GM23248 (cell line): ENCODE measurements at regions not wholly inside any gene's neighbourhood (a gene's known extent, or its start where the extent isn't known, plus 50 kb on each side); places are given as distances from the start of the nearest gene placed in this dataset.

ENCODE experiments used
- DNase-seq: peaks from one replicate; pipeline ENCODE4 v3.0.0-alpha.2; 2015
- H2AFZ ChIP-seq: fragments of 200-600 bp; sonication (generic); 2 replicates; pipeline ENCODE4 v1.6.1; 2016; ENCODE audit warnings: antibody characterized with exemption
- H3F3A ChIP-seq: fragments of 200-600 bp; sonication (generic); 2 replicates; pipeline ENCODE4 v1.6.1; 2016; ENCODE audit warnings: mild to moderate bottlenecking, antibody characterized with exemption, mixed run types; ENCODE audit not compliant: insufficient read depth
- H3K27ac ChIP-seq: fragments of 200-600 bp; sonication (generic); 2 replicates; pipeline ENCODE4 v1.5.1; 2016; ENCODE audit warnings: mild to moderate bottlenecking
- H3K27me3 ChIP-seq: fragments of 200-600 bp; sonication (generic); replicated peaks from 2 replicates; pipeline ENCODE4 v1.6.1; 2016; ENCODE audit warnings: mild to moderate bottlenecking; ENCODE audit not compliant: insufficient read depth
- H3K36me3 ChIP-seq: fragments of 200-600 bp; sonication (generic); 2 replicates; pipeline ENCODE4 v1.6.1; 2016; ENCODE audit warnings: low read depth, mild to moderate bottlenecking
- H3K4me1 ChIP-seq: fragments of 200-600 bp; sonication (generic); 2 replicates; pipeline ENCODE4 v1.6.1; 2016; ENCODE audit warnings: mild to moderate bottlenecking; ENCODE audit not compliant: insufficient read depth
- H3K4me2 ChIP-seq: fragments of 200-600 bp; sonication (generic); one replicate; pipeline ENCODE4 v1.6.1; 2016; ENCODE audit warnings: mild to moderate bottlenecking; ENCODE audit not compliant: unreplicated experiment
- H3K4me3 ChIP-seq: fragments of 200-600 bp; sonication (generic); 2 replicates; pipeline ENCODE4 v1.5.1; 2016; ENCODE audit warnings: mild to moderate bottlenecking
- H3K79me2 ChIP-seq: fragments of 200-600 bp; sonication (generic); 2 replicates; pipeline ENCODE4 v1.6.1; 2016; ENCODE audit warnings: mild to moderate bottlenecking; ENCODE audit not compliant: insufficient read depth
- H3K9ac ChIP-seq: fragments of 200-600 bp; sonication (generic); 2 replicates; pipeline ENCODE4 v1.6.1; 2016; ENCODE audit warnings: mild to moderate bottlenecking
- H3K9me2 ChIP-seq: fragments of 200-600 bp; sonication (generic); 2 replicates; pipeline ENCODE4 v1.6.1; 2016; ENCODE audit warnings: mixed run types, mild to moderate bottlenecking, moderate library complexity; ENCODE audit not compliant: insufficient read depth
- H3K9me3 ChIP-seq: fragments of 200-600 bp; sonication (generic); one replicate; pipeline ENCODE4 v1.6.1; 2017; ENCODE audit warnings: low read depth
- H4K20me1 ChIP-seq: fragments of 200-600 bp; sonication (generic); 2 replicates; pipeline ENCODE4 v1.6.0; 2016; ENCODE audit not compliant: insufficient read depth
- EZH2 ChIP-seq: fragments of 200-600 bp; sonication (generic); IDR thresholded peaks from 2 replicates; pipeline ENCODE4 v1.6.1; 2018; ENCODE audit warnings: antibody characterized with exemption, mild to moderate bottlenecking; ENCODE audit not compliant: insufficient read depth, poor library complexity, severe bottlenecking
- EZH2phosphoT487 ChIP-seq: fragments of 200-600 bp; sonication (generic); IDR thresholded peaks from 2 replicates; pipeline ENCODE4 v1.6.1; 2018; ENCODE audit warnings: antibody characterized with exemption, moderate library complexity, mild to moderate bottlenecking, low read depth; ENCODE audit not compliant: insufficient read depth
- WGBS, 2 experiments: methylation state at CpG; one replicate each; pipeline ENCODE4 v1.1.6; 2015 to 2017; ENCODE audit warnings: low lambda C conversion rate in 2 of 2, low coverage in 1 of 2; ENCODE audit errors: missing lambda C conversion rate in 2 of 2; 5-methylcytosine and 5-hydroxymethylcytosine counted together
- in situ Hi-C: fragments of 300-500 bp; cut with MboI; formaldehyde crosslinking; loops from 2 replicates; pipeline ENCODE4 v1.15.0; 2020

GRCh38 chr4:3343358-3343757, 50.5 kb downstream of the RGS12 start:
- Histone ChIP-seq H3K36me3 (no peaks in the 10 kb centered on the region), H3K27ac (no peak overlapping the region), H3K9me3 (no peaks in the 10 kb centered on the region), H3K4me3 (no peak overlapping the region), H3K4me1 (0 out of 2 replicates have a peak, but pooled peaks cover 7% of the 10 kb centered on the region), H3K4me2 (no peak overlapping the region), H3F3A (no peaks in the 10 kb centered on the region), H3K9ac (no peak overlapping the region), H2AFZ (no peak overlapping the region), H3K27me3 (no peaks in the 10 kb centered on the region), H3K79me2 (no peaks in the 10 kb centered on the region), H3K9me2 (no peaks in the 10 kb centered on the region), H4K20me1 (no peaks in the 10 kb centered on the region)
- DNase-seq, result no peak
- WGBS, 2 experiments, result 95 to 96% methylated on average over 16 of the region's 16 CpGs
- TF ChIP-seq EZH2phosphoT487 (no peak), EZH2 (no peak)
- in situ Hi-C loops, result no loop called here

- WGBS, 2 experiments, result 97 to 98% methylated on average over 9 of the region's 9 CpGs
- no peak overlapping the region for H3K27ac ChIP-seq
Measured at GRCh38 chr4:3344104-3344503, 51.3 kb downstream of the RGS12 start.

GRCh38 chr4:3344596-3344995, 51.8 kb downstream of the RGS12 start:
- no peak for TF ChIP-seq EZH2
- no peak for TF ChIP-seq EZH2phosphoT487
- 86 to 88% methylated on average over 4 of the region's 4 CpGs for WGBS, 2 experiments

More at GRCh38 chr4:3344104-3344503, 51.3 kb downstream of the RGS12 start:
- TF ChIP-seq EZH2phosphoT487, result no peak
- no peak for TF ChIP-seq EZH2
- in situ Hi-C loops, result no loop called here
- Histone ChIP-seq H4K20me1 (no peaks in the 10 kb centered on the region), H3K9me2 (no peaks in the 10 kb centered on the region), H3K79me2 (no peaks in the 10 kb centered on the region), H3F3A (no peaks in the 10 kb centered on the region), H3K4me1 (0 out of 2 replicates have a peak, but pooled peaks cover 7% of the 10 kb centered on the region), H3K27me3 (no peaks in the 10 kb centered on the region), H3K9ac (no peak overlapping the region), H3K36me3 (no peaks in the 10 kb centered on the region), H3K9me3 (no peaks in the 10 kb centered on the region), H2AFZ (no peak overlapping the region), H3K4me3 (no peak overlapping the region), H3K4me2 (no peak overlapping the region)
- no peak for DNase-seq

GRCh38 chr4:3345384-3345783, 52.6 kb downstream of the RGS12 start:
- H3K36me3 ChIP-seq, result no peaks in the 10 kb centered on the region
- H3K4me1 ChIP-seq, result 0 out of 2 replicates have a peak, but pooled peaks cover 7% of the 10 kb centered on the region
- H3K79me2 ChIP-seq, result no peaks in the 10 kb centered on the region
- no peak for TF ChIP-seq EZH2
- no peak for TF ChIP-seq EZH2phosphoT487
- WGBS, 2 experiments, result 78 to 82% methylated on average over 5 of the region's 5 CpGs
- no peak for DNase-seq
- H3K9me3 ChIP-seq, result no peaks in the 10 kb centered on the region
- in situ Hi-C loops, result loop anchor here (5.0 kb wide), 1 partner anchor 102 kb away; no protein-coding TSS in a partner anchor
- no peak overlapping the region for H3K27ac ChIP-seq
- H3K4me3 ChIP-seq, result no peak overlapping the region
- no peak overlapping the region for H2AFZ ChIP-seq
- no peaks in the 10 kb centered on the region for H3K27me3 ChIP-seq
- no peak overlapping the region for H3K4me2 ChIP-seq
- no peaks in the 10 kb centered on the region for H3K9me2 ChIP-seq
- H3K9ac ChIP-seq, result no peak overlapping the region
- no peaks in the 10 kb centered on the region for H3F3A ChIP-seq
- no peaks in the 10 kb centered on the region for H4K20me1 ChIP-seq

More at GRCh38 chr4:3344596-3344995, 51.8 kb downstream of the RGS12 start:
- Histone ChIP-seq H3K9ac (no peak overlapping the region), H4K20me1 (no peaks in the 10 kb centered on the region), H3K9me2 (no peaks in the 10 kb centered on the region), H3K79me2 (no peaks in the 10 kb centered on the region), H3F3A (no peaks in the 10 kb centered on the region), H2AFZ (no peak overlapping the region), H3K27me3 (no peaks in the 10 kb centered on the region), H3K4me2 (no peak overlapping the region), H3K9me3 (no peaks in the 10 kb centered on the region), H3K4me1 (0 out of 2 replicates have a peak, but pooled peaks cover 7% of the 10 kb centered on the region), H3K27ac (no peak overlapping the region), H3K4me3 (no peak overlapping the region), H3K36me3 (no peaks in the 10 kb centered on the region)
- DNase-seq, result no peak
- in situ Hi-C loops, result no loop called here

GRCh38 chr4:3346146-3346545, 53.3 kb downstream of the RGS12 start:
- no peak overlapping the region for H3K27ac ChIP-seq
- H3K79me2 ChIP-seq, result no peaks in the 10 kb centered on the region
- DNase-seq, result peak; percentile 85
- H3K9me2 ChIP-seq, result no peaks in the 10 kb centered on the region
- H3K9ac ChIP-seq, result no peak overlapping the region
- no peaks in the 10 kb centered on the region for H3K36me3 ChIP-seq
- H4K20me1 ChIP-seq, result no peaks in the 10 kb centered on the region
- H3K4me2 ChIP-seq, result peak overlapping the region; percentile 22
- no peak overlapping the region for H2AFZ ChIP-seq
- H3F3A ChIP-seq, result no peaks in the 10 kb centered on the region
- no peaks in the 10 kb centered on the region for H3K27me3 ChIP-seq
- H3K4me3 ChIP-seq, result no peak overlapping the region
- in situ Hi-C loops, result loop anchor here (5.0 kb wide), 1 partner anchor 101 kb away; no protein-coding TSS in a partner anchor
- TF ChIP-seq EZH2phosphoT487, result no peak
- no peak for TF ChIP-seq EZH2
- no peaks in the 10 kb centered on the region for H3K9me3 ChIP-seq
- 0 out of 2 replicates have a peak, but pooled peaks cover 7% of the 10 kb centered on the region for H3K4me1 ChIP-seq
- WGBS, 2 experiments, result 38 to 40% methylated on average over 4 of the region's 4 CpGs
